Bone marrow (tissue), 2 donors: ENCODE measurements at regions not wholly inside any gene's neighbourhood (a gene's known extent, or its start where the extent isn't known, plus 50 kb on each side); places are given as distances from the start of the nearest gene placed in this dataset.

ENCODE experiments used
- DNase-seq, 2 donors: peaks; one replicate each; lab custom pipeline; 2025; lab: John Stamatoyannopoulos, UW

- no peak for DNase-seq
These were observed 461.9 kb upstream of the KLF4 start for GRCh38 chr9:107951511-107951910.

DNA sequence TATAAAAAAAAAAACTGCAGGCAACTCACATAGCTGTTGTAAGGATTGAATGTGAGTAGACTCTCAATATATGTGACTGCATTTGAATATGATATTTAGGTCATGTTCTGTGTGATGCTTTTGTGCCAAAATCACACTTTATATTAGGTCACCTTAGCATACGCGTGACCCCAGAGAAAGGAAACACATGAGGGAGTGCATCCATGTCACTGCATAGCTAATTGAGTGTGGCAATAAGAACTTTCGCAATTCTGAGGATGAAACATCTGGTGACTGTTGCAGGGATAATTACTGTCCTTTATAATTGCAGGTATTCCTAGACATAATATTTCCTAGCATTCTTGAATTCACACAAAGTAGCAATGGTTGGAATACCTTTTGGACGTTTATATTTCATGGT is 459.5 kb upstream of the KLF4 start:
- no peak for DNase-seq

DNA sequence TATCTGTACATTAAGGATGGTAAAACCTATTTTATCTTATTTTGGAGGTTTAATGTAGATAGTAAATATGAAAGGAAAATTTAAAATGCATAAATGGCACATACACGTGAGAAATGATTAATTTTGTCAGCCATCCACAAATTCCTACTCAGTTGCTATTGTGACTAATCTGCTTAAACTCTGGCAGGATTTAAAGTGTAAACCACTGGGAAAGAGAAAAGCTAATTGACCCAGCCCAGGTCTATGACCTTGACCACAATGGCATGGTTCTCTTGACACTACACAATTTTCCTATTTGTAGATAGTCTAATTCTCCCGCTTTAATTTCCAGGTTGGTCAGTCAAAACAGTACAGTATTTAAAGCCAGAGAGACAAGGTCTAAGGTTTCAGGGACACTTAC is 459.0 kb upstream of the KLF4 start:
- no peak for DNase-seq

GRCh38 chr9:107948086-107948485 is 458.5 kb upstream of the KLF4 start:
- no peak for DNase-seq

DNA sequence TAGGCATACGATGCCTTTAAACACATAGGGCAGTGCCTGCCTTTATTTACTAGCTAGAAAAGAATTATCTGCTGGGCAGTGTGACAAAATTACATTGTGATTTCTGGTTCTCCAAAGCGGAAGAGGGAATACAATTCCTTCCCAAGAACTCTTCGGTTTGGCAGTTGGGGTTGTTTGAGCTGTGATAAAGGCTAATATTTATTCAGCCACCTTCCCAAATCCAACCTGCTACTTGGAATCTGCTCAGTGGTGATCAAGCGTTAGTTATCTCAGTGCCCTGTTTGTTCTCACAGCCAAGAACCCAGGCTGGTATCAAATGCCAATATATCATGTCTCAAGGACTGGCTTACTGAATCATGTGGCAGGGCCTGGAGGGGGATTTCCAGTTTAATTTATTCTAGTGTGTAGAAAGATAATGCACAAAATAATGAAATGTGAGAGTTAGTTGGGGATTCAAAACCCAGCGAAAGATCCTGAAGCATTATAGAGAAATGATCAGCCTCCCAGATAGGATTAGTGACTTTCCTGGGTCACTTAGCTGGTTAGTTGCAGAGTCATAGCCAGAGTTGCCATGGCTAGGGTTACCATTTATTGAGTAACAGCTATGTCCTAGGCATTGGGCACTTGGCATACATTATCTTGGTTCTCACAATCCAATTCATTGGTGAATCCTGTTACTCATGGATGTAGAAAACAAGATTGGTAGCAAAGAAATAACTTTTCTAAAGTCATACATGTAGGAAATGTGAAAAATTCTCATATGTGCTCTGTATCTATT is 457.0 kb upstream of the KLF4 start:
- no peak for DNase-seq

DNA sequence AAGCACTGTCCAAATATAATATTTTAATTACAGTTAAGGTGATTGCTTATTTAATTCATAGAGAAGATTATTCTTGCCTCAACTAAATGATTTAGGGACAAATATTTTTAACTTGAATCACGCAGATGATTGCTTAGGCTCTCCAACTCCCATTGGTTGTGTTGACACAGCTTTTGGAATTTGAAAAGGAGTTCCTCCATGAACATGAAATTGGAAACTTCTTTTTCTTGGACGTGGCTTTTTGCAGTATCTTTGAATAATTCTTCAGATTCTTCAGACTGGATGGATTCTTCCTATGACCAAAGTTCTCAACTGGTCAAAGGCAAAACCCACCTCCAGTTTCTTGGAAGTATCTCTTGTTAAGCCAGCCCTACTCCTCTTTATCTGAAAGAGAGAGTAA is 456.4 kb upstream of the KLF4 start:
- DNase-seq = no peak

GRCh38 chr9:107945493-107945892 is 455.9 kb upstream of the KLF4 start:
- DNase-seq = no peak

DNA sequence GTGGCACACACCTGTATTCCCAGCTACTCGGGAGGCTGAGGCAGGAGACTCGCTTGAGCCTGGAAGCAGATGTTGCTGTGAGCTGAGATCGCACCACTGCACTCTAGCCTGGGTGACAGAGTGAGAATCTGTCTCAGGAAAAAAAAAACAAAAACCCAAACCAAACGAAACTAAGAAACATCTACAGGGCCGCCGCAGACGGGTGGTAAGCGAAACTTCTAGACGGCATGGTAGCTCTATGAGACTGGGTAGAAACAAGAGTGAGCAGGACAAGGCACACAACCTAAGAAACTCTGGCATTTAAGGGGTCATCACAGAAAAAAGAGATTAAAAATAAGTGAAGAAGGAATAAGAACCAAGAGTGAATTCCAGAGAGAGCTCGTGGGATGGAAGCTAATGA is 454.8 kb upstream of the KLF4 start:
- no peak for DNase-seq

DNA sequence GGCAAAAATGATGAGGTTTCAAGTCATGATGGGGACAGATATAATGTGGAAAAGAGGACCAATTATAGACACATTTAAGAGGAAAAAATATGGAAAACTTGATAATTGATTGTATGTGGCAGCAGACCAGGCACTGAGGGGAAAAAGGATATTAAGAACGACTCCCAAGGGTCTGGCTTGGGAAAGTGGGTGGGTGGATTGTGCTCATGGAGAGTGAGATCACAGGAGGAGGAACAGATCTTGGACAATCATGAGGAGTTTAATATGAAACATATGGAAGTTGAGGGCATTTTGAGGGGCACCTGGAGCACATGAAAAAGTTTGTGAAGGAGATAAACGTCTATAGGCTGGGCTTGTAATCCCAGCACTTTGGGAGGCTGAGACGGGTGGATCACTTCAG is 454.3 kb upstream of the KLF4 start:
- no peak for DNase-seq

DNA sequence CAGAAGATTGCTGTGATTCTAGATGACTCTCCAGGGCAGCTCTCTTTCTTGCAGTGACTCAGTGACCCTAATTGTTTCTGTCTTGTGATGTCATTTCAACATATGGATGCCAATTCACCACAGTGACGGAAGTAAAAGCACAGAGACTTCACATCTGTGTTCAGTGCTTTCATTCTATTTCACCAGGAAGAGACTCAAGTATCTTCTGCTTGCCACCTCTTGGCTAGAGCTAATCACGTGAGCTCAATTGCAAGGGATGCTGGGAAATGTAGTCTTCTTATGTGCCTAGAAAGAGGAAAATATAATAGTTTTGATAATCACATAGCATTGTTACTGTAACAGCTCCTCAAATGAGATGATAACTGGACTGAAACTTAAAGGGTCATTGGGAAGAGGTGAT is 453.3 kb upstream of the KLF4 start:
- DNase-seq = no peak

GRCh38 chr9:107942291-107942690 is 452.7 kb upstream of the KLF4 start:
- no peak for DNase-seq

GRCh38 chr9:107940616-107941595 is 451.3 kb upstream of the KLF4 start:
- DNase-seq = no peak

DNA sequence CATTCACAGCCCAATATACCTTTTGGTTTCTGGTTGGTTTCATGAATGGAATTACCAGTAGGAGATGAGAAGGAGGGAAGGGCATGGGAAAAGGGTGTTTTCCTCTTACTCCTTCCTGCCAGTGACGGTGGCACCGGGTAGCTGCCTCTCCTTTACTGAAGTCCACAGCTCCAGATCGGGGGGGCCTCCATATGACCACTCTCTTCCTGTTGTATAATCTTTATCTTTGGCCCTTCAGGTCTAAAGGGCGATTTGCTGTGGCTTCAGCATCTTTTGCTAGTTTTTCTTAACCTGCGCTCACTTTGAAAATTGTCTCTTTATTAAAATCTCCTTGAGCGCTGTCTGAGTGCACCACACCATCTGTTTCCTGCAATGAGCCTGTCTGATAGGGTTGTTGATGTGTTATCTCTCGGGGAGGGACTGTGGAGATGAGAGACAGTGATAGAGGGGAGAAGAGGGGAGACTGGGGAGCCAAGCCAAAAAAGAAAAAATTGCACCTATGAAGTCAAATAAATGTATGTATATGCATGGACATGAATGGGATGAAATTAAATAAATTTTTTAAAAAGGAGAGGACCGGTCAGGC is 449.3 kb upstream of the KLF4 start:
- DNase-seq = no peak

DNA sequence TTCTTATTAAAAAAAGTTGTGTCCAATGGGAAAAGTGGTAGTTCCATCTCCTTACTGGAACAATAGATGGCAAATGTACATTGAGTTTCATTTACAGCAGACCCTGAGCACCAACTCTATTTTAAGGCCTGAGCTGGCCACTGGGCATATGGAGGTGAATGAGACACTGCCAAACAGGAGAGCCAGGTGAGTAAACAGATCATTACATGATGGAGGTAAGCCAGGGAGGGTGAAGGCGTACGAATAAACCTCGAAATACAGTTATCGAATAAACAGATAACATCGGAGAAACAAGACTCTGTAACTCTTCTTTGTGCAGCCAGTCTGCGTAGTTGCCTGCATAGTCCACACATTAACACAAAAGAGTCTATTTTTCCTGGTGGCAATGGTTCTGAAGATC is 446.4 kb upstream of the KLF4 start:
- no peak for DNase-seq

DNA sequence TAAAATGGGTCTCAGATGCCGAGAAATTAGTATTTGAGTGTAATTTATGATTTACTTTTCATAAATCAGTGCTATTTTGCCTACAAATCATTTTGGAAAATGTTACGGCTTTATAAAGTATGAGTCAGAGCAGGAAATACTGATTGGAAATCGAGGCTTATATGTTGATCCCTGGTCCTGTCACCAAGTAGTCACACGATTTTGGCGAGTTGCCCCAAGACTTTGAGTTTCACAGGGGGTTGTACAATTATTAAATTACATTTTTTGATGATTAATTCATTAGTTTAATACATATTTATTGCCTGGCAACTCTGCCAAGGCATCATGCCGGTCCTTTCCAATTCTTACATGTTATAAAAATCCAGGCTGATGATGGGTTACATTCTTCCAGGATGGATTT is 443.9 kb upstream of the KLF4 start:
- no peak for DNase-seq

DNA sequence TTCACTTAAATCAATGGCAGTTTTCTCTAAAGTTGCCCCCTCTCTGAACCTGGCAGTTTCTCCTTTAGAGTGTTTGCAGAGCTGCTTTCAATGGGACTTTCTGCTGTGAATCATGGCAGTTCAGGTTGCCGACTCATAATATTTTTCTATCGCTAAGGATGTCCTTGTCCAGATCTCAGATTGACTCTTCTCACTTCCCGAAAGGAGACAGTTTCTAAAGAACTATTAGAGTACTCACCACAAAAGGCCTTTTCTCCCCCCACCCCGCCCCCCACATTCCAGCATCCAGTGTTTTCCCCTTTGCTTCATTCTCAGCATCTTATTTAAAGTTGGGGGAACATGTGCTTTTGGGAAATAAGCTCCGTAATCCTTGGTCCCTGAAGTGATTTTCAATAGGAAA is 443.5 kb upstream of the KLF4 start:
- DNase-seq = no peak

GRCh38 chr9:107932601-107933000 is 443.0 kb upstream of the KLF4 start:
- no peak for DNase-seq

GRCh38 chr9:107932046-107932445 is 442.5 kb upstream of the KLF4 start:
- no peak for DNase-seq

DNA sequence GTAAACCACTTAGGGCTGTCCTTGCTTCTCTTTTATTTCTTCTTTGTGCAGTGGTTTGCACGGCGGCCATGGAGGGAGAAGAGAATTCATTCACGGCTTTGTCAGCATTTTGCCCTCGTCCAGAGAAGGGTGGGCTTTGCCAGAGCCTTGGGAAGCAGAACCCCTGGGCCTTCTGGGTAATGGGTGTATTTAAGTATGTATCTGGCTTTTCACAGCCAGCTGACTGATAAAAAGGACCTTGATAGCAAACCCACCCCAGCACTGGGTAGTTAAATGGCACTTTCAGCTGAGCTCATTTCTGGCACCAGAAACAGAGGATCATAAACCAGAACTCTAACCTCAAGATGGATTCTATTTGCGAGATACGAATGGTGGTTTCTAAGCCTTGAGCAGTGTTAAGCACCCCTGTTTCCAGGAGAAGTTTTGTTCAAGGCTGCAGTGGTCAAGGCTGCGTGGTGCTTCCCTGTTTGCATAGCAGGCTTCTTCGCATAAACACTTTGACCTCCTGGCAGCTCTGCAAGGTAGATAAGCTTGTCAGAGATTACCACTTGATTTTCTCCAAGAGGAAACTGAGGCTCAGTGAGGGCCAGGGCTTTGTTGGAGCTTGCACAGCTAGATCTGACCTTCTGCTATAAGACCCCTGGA is 441.6 kb upstream of the KLF4 start:
- no peak for DNase-seq

DNA sequence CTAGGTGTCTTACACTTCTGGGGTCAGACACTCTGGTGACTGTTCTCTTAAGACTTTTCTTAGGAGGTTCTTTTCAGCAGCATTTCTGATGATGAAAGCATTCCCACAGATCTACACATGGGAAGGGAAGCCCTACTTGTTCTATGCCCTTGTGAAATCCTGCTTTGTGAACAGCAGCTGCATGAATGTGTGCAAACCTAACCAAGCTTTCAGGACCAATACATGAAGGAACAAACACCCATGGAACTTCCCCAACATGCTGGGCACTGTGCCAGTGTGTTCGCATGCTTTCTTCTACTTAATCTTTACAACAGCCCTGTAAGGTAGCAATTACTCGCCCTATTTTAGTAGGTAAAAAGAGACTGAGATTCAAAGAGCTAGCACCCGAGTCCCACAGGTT is 439.9 kb upstream of the KLF4 start:
- peak in 1 of 2 donors; percentile 10 for DNase-seq

- DNase-seq = no peak
These were observed 439.3 kb upstream of the KLF4 start for GRCh38 chr9:107928701-107929371.

GRCh38 chr9:107927276-107927675 is 437.7 kb upstream of the KLF4 start:
- DNase-seq = no peak
